ENCODE measurements at regions not wholly inside any gene's neighbourhood (a gene's known extent, or its start where the extent isn't known, plus 50 kb on each side); places are given as distances from the start of the nearest gene placed in this dataset.
"Not testable (repeated sequence)": the region's sequence is repeated elsewhere in the genome, so short reads cannot be mapped to it uniquely, and the experiment has no call there.

DNA sequence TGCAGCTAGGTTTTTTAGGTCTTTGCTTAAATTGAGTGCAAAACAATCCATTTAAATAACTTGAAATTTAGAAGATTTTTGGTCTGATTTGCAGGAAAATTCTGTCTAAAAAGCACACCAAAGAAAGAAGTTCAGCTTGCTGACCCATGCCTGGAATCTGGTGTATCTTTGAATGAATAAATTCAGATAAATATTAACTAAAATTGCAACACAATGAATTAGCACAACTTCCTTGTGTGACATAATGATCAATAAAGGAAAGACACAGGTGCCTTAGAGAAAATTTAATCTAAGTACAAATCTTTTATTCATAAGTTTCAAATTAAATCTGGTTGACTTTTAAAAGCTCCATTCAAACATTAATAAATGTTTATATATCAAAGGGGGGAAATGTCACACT is 791.5 kb upstream of the LCORL start:
- DNase-seq: no peak

DNA sequence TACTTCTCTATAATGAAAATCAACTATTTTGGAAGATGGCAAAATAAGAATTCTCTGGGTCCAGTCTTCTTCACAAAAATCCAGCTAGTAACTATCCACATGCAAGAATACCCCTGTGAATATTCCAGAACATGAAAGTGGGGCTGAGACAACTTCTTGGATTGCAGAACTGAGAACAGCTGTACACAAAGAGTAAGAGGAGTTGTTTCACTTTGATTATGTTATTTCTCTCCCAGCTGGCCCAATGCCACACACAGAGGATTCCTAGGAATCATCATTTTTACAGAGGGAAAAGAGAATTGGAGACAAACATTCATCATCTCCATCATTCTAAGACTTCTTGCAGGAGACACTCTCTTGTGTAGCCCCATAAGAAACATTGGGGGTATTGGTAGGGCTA is 782.2 kb upstream of the LCORL start:
- DNase-seq: no peak

DNA sequence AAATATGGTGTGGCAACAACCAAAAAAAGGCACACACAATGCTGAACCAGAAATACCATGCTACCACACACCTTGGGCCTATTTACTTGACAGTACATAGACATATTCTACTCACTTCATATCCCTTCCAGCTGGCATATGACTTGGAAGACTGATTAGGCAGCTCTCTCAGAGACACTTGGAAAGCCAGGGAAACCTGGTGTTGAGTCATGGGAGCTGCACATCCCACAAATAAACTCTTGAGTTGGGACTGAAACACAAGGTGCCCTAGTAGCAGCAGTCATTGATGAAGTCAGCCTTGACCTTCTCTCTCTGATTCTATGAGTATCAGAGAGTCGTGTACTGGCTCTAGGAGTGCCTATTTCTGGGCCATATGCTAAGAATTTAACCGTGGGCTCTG is 776.6 kb upstream of the LCORL start:
- DNase-seq: no peak

DNA sequence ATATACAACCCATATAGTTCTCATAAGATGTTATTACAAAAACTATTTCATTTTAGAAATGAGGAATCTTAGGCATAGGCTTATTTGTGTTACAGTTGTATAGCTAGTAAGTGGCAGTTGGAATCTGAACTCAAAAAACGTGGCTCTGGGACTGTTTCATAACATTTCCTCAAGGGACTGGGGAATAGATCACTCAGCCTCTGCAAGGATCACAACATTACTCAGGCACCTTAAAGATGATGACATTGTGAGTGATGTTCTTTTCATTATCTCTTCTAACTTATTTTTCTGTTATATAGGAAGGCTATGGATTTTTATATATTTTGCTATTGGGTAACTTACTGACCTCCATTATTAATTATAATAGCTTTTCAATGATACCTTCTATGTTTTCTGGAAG is 774.2 kb upstream of the LCORL start:
- no peak for DNase-seq

DNA sequence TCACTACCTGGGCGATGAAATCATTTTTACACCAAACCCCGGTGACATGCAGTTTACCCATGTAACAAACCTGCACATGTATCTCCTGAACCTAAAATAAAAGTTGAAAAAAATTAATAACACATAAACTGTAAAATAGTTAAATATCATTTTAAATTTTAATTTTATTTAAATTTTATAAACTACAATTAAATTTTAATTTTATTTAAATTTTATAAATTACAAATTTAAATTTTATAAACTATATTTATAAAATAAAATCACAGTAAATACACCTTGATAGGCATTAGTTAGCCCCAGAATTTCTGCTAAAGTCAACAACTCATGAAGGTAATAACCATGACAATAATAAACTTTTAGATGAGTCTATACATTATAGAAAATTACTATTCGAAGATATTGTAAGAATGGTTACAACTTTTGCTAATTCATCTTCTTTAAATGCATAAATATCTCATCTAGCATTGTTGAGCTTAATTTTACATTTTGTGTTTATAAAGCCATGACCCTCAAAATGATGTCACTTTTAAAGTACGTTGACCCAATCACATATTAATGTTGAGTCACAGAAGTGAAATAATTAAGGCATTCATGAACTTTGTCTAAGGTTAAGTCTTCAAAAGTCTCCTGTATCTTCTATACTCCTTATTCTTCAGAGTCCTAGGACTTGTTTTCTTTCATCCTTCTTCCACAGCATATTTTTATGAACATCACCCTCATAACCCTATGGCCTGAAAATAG is 755.8 kb upstream of the LCORL start:
- no peak for DNase-seq

DNA sequence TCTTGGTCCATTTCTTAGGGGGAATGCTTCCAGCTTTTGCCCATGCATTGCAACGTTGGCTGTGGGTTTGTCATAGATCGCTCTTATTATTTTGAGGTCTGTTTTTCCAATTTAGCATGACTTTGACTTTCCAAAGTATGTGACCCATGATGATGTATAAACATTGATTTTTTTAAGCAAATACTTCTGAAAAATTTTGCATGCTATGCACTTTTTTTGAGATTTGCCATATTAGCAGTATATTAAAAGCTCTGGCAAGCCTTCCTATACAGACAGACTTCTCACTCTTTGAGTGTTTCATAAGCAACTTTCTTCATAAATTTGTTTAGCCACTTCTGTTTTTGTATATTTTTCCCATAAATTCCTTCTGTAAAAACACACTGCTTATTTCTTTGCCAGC is 746.4 kb upstream of the LCORL start:
- DNase-seq: no peak

DNA sequence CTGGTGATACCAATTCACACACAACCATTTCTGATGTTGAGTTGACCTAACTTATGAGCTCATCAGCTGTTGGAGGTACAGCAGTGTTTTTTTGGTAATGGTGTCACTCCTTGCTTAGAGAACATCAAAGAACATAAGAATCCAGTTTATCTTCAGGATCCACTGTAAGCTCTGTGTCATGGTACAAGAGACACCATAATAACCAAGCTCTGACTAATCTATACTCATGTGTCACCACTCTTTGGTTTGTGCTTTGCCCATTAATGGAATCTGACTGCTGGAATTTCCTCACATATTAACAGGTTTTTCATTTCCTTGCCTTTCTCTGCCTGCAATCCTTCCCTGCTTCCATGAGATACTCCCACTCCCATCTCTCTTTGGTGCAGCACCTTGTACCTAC is 735.1 kb upstream of the LCORL start:
- DNase-seq: no peak

DNA sequence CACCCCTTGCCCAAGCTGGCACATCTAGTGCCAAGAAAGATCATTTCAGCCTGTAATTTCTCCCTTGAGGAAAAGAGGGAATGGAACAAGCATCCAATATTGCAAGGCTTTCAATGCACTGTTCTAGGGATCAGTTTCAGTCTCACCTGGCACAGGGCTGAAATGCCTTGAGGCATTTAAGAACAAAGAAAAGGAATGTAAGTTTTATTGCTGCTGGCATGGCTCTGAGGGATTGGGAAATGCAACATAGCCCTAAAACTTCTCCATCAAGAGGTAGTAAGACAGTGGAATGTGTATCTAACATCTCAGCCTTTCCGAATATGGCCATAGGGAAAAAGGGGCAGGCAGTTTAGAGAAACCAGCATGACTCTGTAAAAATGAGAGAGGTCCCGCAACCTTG is 732.6 kb upstream of the LCORL start:
- DNase-seq: no peak

DNA sequence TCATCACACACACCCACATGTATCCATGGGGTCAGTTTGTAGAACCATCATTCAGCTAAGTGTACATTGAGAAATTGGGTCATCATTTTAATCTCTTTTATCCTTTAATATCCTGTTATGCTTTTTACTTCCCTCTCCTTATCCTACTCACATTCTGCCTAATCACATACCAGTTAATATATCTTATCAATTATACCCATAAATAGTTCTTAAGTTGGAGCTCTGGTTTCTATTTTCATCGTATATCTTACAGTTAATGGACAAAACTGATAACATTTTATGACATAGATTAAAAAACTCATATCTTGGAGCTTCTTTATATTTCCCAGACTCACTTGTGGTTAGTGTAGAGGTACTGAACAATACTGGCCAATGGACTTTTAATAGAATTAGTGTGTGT is 729.5 kb upstream of the LCORL start:
- no peak for DNase-seq

DNA sequence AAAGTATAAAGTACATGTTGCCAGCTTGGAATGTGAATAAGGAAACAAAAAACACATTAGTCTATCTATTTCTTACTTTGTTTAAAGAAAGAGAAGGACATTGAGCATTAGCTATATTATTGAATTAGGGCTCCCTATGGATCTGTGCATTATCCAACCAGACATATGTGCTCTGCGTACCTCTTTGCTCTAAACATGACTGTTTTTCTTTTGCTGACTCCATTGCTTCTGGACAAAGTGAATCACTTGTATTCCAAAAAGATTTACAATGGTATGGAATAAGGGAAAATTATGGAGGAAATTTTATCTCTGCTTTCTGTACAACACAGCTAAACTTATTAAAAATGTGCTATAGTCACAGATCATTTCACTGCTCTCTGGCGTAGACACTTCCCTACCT is 727.8 kb upstream of the LCORL start:
- no peak for DNase-seq

DNA sequence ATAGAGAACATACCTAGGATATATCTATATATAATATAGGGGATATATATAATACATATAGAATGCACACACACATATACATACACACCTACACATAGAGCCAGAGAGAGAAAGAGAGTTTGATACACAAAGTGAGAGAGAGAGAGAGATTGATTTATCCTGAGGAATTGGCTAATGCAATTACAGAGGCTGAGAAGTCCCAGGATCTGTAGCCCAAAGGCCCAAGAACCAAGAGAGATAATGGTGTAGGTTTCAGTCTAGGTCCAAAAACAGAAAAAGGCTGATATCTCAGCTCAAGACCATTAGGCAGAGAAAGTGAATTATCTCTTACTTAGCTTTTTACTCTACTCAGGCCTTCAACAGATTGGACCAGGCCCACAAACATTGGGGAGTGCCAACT is 715.0 kb upstream of the LCORL start:
- no peak for DNase-seq

DNA sequence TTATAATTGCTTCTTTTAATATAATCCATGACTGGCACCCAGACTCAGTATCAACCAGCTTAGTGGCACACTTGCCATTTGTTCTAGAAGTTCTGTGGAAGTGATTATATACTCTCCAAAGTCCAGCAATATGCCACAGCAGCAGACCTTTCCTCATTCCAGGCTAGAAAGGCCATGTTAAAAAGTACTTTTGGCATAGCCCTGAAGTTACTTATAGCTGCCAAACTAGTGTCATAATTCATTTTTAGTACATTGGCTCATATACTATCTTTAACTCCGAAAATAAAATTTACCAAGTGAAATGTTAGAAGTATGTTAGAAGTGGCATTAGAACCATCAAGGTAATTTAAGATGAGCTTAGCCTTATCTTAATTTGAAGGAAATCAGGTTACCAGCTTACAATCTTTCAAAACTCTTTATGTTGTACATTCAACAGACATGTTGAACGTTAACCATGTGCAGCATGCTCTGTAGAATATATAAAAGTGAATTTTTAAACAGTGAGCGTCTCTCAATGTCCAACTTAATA is 714.2 kb upstream of the LCORL start:
- DNase-seq: no peak

DNA sequence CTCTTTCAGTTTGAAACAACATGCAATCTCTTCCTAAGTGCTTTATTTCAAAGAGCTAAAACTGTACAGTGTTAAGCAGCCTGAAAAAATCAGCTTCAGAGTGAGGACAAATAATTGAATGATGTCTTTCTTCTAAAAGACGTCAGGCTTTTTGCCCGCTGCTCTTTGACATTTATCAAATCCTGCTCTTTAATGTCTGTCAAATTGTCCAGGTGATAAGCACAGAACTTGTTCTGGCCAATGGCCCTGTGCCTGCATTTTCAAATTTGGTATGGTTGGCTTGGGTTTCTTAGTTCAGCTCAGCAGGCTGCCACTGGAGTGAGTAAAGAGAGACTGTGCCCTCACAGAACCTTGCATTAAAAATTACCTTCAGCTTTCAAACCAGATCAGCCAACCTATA is 712.9 kb upstream of the LCORL start:
- no peak for DNase-seq

DNA sequence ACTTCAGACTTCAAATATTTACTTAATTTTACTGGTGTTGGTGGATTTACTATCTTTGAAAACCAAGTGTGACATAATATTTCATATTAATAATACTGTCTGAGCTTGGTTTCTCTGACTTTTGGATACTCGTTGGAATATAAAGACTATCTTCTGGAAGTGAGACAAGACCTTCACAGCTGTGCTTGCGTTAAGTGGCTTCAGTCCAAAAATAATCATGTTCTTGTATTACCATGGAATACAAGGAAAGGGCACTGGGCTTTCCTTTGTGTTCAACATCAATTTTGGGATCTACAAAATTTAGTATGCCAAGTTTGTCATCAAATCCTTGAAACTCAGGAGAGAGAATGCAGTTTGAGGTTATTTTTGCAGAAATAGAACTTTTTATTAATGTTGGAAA is 712.4 kb upstream of the LCORL start:
- DNase-seq: no peak

DNA sequence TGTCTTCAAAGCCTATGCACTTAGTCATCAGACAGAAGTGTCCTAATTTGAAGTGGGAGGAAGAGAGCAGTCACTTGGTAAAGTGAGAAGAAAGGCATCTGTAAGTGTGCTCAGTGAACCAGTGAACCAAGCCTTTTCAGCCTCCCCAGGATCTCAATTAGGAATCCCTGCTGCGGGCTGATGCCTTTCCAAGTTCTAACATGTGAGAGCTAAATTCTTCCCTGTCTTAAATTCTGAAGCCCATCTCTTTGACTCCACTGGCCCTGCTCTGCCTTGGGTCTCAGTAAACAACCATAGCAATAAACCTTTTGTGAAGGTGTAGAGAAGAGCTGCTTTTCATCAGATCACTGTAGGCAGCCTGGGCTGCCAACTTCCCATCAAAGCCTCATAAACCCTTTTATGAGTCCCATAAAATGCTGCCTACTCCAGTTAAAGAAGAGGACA is 701.2 kb upstream of the LCORL start:
- no peak for DNase-seq

DNA sequence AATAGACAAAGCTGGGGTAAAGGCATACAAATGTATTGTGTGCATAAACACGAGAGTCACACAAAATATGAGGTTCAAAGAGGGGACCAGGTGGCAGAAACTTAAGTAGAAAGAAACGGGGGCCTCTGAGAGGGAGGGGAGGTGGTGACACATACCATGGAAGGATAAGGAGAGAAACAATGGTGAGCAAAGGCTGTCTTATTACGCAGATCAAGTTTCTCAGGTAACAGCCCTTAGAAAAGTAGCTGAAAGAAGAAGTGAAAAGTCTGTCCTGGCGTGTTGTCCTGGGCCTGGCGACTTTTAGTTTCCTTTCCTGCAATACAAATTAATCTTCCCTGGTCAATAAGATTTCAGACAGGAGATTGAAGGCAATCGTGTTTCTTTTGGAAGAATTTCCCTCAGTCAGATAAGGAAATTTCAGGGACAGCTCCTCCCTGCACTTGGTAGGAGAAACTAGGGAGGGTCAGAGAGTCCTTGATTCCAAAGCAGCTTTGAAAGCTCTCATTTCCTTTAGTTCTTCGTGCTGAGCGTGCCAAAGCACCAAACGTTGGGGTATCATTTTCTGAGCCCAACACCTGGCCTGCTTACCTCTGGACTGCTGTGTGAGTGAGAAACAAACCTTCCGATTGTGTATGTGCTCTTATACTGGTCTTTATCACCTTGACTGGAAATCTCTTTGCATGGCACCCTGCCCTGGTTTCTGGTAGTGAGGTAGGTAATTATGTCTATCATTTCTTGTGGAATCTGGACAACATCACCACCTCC is 676.7 kb upstream of the LCORL start:
- no peak for DNase-seq

DNA sequence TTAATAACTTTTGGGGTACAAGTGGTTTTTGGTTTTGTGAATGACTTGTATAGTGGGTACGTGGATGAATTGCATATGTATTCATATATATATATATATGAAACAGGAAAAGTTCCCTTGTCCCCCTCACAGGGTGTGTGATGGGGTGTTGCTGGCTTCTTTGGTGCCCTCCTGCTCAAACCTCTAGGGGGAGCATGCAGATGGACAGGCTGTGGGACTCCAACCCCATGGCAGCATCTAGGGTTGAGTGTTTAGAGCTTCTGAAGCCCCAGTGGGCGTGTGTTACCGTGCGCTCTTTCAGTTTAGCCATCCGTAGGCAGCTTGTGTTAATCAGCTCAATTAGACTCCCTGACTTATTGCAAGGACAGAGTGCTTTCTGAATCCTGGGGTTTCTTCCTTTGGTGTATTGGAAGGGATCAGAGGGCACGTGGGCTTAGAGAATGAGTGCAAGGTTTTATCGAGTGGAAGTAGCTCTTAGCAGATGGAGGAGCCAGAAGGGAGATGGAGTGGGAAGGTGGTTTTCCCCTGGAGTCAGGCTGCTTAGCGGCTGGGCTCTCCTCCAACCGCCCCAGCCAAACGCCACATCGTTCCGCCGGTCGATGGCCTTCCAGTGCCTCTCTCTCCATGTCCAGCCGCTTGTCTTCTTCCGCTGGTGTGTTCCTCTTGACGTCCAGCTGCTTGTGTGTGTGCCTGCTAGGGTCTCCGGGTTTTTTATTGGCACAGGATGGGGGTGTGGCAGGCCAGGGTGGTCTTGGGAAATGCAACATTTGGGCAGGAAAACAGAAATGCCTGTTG is 674.4 kb upstream of the LCORL start:
- no peak for DNase-seq

DNA sequence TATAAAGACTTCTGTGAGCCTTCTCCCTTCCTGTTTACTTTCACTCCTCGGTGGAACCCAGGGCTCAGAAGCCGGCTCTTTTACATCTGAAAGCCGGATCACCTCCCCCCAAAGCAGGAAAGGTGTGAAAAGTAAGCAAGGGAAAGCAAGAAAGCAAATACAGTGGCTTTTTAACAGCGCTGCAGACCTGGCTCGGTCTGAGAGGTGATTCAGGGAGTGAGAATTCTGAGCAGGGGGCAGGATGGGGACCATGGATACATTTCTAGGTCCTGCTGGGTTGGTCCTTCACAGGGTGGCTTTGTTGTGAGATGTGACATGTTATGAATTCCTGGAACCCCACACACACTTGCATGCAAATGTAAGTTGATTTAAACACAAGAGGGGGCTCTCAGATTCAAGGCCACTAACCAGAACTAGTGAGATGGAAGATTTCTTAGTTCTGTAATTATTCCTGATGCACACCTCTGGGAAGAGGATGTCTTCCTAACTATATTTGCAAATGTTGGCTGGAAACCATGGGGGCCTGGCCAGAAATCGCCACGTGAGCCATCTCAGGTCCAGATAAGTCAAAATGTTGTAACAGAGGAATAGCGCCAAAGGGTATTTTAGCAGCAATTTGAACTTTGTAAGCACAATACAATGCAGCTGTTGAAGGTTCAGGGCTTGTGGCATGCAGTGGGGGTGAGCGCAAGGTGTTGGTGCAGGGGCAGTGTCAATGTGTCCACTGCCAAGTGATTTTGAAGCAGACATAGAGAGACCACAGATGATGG is 670.1 kb upstream of the LCORL start:
- no peak for DNase-seq

DNA sequence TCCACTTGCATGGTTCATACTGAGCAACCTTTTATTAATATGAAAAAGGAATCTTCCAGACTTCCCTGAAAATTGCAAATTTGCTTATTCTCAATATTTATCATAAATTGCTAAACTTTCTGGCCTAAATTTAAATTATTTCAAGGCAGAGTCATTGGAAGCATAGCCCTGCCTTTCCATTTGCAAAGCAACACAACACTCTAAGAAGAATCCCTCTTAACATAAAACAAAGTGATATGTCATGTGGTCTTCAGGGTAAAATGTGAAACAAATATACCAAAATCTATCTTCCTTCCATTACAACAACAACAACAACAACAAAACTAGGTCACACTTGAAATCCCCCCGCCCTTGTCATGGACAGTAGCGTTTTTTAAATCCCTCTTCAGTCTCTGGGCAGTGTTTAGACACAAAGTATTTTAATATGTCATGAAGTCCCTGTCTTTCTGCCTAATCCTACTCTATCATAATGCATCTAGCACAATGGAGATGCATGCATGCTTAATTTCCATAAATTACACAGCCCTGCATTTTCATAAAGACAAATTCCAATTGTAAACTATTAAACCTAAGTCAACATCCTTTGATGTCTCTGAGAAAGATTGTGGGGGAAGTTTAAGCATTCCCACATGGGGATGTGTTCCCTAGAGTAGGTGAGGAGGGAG is 668.9 kb upstream of the LCORL start:
- DNase-seq: no peak

DNA sequence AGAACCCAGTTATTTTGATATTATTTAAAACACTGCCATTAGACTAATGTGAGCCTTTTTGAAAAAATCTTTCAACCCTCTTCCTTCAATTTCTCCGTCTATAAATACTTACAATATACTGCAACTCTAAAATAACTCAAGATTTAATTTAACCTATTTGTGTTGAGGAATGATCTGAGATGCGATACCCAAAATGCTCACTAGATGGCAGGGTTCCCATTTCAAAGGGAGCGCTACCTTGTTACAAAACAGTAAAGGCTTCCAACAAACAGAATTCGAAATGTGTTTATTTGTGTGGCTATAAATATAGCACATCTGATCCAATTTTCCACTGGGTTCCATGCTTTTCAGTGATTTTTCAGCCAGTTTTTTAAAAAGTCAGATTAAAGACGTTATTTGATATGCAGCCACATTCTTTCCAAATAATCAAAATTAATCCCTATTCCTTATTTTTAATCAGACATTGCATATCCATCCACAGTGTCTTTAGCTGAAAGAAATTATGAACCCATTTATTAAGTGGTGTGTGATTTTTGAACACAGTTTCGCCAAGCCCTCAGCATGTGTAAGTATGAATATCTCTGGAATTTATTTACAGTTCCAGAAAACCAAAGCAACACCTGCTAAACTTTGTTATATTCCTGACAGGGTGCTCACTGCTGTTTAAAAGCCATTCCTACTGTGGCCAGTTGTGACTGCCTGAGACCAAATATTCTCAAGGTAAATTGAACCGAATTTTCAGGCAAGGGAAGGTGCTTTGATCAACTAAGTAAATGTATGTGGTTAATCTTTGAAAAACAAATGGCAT is 668.0 kb upstream of the LCORL start:
- DNase-seq: peak; percentile 67

DNA sequence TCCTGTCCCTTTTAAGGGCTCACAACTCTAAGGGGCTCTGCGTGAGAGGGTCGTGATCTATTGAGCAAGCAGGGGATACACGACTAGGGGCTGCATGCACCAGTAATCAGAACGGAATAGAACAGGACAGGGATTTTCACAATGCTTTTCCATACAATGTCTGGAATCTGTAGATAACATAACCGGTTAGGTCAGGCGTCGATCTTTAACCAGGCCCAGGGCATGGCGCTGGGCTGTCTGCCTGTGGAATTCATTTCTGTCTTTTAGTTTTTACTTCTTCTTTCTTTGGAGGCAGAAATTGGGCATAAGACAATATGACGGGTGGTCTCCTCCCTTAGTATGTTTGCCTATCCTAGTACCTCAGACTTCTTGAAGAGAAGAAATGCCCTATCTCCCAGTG is 666.8 kb upstream of the LCORL start:
- not testable (repeated sequence) for DNase-seq
